HFFc6 (cell line): ENCODE measurements at regions not wholly inside any gene's neighbourhood (a gene's known extent, or its start where the extent isn't known, plus 50 kb on each side); places are given as distances from the start of the nearest gene placed in this dataset.
"Not testable (repeated sequence)": the region's sequence is repeated elsewhere in the genome, so short reads cannot be mapped to it uniquely, and the experiment has no call there.

Experiments
- DNase-seq: peaks from one replicate; pipeline ENCODE4 v3.0.0-alpha.2; 2018
- H3K27ac Mint-ChIP-seq: 2 replicates; pipeline ENCODE4 v1.8.0; 2020; ENCODE audit warnings: mild to moderate bottlenecking, mixed read lengths
- H3K27me3 Mint-ChIP-seq: 2 replicates; pipeline ENCODE4 v1.8.0; 2021; ENCODE audit warnings: mild to moderate bottlenecking, moderate library complexity, mixed read lengths; ENCODE audit not compliant: insufficient read depth
- H3K36me3 Mint-ChIP-seq: 2 replicates; pipeline ENCODE4 v1.8.0; 2021; ENCODE audit warnings: low read depth, mixed read lengths
- H3K4me1 Mint-ChIP-seq: 2 replicates; pipeline ENCODE4 v1.8.0; 2020; ENCODE audit warnings: low read depth, mixed read lengths
- H3K4me3 Mint-ChIP-seq: 2 replicates; pipeline ENCODE4 v1.8.0; 2020; ENCODE audit warnings: mild to moderate bottlenecking, moderate library complexity, mixed read lengths
- H3K9me3 Mint-ChIP-seq: 2 replicates; pipeline ENCODE4 v1.8.0; 2020; ENCODE audit warnings: mild to moderate bottlenecking, mixed read lengths
- TF ChIP-seq, protein P1 (sequence below): fragments of 200-600 bp; sonication (generic); IDR thresholded peaks from 2 replicates; pipeline ENCODE4 v1.5.0; 2021; ENCODE audit warnings: antibody characterized with exemption, mild to moderate bottlenecking

DNA sequence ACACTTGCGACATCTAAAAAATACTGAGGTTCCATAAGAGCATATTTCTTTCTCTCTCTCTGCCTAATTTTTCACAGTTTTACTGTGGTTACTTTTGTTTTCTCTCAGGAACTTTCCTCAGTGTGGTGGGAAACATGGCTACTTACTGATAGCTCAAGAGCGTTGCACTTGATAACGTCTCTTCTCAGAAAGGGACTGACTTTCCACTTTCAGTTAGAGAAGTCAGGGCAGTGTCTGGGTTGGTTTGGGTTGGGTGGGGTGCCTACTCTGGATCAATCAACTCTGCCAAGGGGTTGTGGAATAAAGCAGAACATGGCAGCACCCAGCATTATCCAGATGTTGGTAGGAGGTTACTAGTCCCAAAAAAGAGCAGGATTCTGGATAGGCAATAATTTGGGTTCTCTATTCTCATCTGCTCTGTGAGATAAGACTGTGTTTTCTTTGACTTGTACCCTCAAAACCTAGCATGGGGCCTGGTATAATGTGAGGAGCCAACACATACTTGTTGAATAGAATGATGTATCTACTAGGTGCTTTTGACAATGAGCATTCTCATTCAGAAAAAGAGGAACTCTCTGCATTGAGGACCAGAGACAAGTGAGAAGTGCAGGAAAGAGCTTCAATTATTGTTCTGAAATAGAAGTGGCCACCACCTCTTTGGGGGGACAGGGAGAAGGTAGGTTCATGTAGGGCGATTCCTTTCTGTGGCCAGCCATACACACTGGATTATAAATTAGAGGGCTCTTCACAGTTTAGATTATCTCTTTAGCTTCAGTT is 315.7 kb downstream of the REEP3 start:
- Mint-ChIP-seq H3K36me3 (no peaks in the 10 kb centered on the region), H3K27me3 (peaks cover 5% of the 10 kb centered on the region; the same call in 1 of the 2 replicates), H3K4me1 (peaks cover 6% of the 10 kb centered on the region; the same call in 1 of the 2 replicates), H3K27ac (no peak overlapping the region), H3K4me3 (no peak overlapping the region), H3K9me3 (no peaks in the 10 kb centered on the region)
- no peak for DNase-seq
- TF ChIP-seq, protein P1, sequence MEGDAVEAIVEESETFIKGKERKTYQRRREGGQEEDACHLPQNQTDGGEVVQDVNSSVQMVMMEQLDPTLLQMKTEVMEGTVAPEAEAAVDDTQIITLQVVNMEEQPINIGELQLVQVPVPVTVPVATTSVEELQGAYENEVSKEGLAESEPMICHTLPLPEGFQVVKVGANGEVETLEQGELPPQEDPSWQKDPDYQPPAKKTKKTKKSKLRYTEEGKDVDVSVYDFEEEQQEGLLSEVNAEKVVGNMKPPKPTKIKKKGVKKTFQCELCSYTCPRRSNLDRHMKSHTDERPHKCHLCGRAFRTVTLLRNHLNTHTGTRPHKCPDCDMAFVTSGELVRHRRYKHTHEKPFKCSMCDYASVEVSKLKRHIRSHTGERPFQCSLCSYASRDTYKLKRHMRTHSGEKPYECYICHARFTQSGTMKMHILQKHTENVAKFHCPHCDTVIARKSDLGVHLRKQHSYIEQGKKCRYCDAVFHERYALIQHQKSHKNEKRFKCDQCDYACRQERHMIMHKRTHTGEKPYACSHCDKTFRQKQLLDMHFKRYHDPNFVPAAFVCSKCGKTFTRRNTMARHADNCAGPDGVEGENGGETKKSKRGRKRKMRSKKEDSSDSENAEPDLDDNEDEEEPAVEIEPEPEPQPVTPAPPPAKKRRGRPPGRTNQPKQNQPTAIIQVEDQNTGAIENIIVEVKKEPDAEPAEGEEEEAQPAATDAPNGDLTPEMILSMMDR: no peak

DNA sequence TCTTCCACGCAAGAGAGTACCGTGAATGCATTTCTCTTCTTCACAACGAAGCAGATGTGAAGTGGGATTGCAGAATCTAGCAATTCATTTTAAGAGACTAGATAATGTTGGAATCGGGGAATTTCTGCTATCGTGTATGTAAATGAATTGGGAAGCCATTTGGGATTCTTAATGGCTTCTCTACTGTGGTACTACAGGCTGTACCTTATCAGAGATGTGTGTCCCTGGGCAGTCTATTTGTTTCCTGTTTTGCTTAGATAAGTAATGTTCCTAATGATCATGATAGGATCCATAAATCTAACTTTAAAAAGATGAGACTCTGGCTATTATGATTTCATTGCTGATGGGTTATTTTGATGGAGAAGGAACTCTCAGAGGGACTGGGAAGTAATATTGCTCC is 320.6 kb downstream of the REEP3 start:
- Mint-ChIP-seq H3K27me3 (peaks cover 5% of the 10 kb centered on the region), H3K4me3 (no peak overlapping the region), H3K4me1 (no peaks in the 10 kb centered on the region), H3K36me3 (no peaks in the 10 kb centered on the region), H3K9me3 (no peaks in the 10 kb centered on the region), H3K27ac (no peak overlapping the region)
- TF ChIP-seq, protein P1: no peak
- DNase-seq: no peak

DNA sequence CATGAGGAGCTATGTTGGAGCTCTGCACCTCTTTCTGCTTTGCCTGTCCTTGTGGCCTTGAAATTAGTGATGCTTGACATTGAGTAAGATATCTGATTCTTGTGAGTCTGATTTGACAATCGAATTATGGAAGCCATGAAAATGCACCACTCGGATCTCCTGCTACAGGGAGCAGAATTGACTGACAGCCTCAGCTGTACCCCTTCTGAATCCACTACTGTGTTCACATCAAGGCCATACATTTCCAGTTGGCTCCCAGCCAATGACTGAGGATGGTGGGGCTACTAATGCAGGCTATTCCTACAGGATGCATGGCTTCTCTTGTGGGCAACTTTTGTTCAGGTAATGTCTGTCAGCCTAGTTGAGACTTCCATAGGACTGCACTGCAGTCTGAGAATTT is 321.9 kb downstream of the REEP3 start:
- TF ChIP-seq, protein P1: no peak
- no peaks in the 10 kb centered on the region for H3K4me1 Mint-ChIP-seq
- DNase-seq: no peak
- peaks cover 5% of the 10 kb centered on the region for H3K27me3 Mint-ChIP-seq
- no peak overlapping the region for H3K4me3 Mint-ChIP-seq
- H3K36me3 Mint-ChIP-seq: no peaks in the 10 kb centered on the region
- H3K27ac Mint-ChIP-seq: no peak overlapping the region
- no peaks in the 10 kb centered on the region for H3K9me3 Mint-ChIP-seq

DNA sequence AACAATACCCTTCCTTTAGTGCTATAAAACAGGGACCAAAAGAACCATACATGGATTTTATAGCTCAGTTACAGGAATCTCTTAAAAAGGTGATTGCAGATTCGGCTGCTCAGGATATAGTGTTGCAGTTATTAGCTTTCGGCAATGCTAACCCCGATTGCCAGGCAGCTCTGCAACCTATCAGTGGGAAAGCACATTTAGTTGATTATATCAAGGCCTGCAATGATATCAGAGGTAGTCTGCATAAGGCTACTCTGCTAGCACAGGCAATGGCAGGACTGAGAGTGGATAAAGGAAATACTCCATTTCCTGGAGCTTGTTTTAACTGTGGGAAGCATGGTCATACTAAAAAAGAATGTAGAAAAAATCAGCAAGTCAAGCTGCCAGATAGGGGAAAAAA is 327.7 kb downstream of the REEP3 start:
- not testable (repeated sequence) for H3K36me3 Mint-ChIP-seq, H3K27me3 Mint-ChIP-seq, H3K4me1 Mint-ChIP-seq, H3K4me3 Mint-ChIP-seq, H3K27ac Mint-ChIP-seq, H3K9me3 Mint-ChIP-seq, DNase-seq

DNA sequence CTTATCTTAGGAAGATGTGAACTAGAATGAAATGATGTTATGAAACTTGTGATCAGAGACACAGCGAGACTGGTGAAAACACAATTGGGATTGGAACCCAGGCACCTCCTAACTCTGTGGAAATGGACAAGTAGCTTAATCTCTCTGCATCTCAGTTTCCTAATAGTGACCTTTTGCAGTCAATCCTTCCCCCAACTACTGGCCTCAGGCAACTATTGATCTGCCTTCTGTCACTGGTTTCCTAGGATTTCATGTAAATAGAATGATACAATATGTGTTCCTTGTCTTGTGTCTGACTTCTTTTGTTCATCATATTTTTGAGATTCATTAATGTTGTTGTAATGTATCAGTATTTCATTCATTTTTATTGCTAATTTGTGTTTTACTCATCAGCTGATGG is 341.7 kb downstream of the REEP3 start:
- H3K9me3 Mint-ChIP-seq: no peaks in the 10 kb centered on the region
- H3K4me3 Mint-ChIP-seq: no peak overlapping the region
- no peak overlapping the region for H3K27ac Mint-ChIP-seq
- no peaks in the 10 kb centered on the region for H3K36me3 Mint-ChIP-seq
- no peak for DNase-seq
- H3K27me3 Mint-ChIP-seq: peaks cover 7% of the 10 kb centered on the region
- TF ChIP-seq, protein P1: no peak
- H3K4me1 Mint-ChIP-seq: peaks cover 13% of the 10 kb centered on the region; the same call in 1 of the 2 replicates

DNA sequence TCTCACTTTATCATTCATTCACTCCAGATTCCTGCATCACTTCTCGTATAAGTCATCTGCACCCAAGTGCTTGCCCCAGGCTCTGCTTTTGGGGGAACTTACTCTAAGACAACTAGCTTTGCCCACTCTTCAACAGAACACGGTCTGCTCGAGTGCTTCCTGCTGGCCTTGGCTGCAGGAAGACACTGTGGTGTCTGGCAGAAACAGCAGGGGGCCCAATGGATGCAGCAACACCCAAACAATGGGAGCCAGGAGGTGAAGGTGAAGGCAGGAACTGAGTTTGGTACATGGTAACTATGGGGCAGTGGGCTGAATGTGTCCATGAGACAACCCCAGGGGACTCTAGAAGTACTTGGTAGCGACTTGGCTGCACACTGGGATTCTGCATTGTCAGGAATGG is 344.0 kb downstream of the REEP3 start:
- H3K4me1 Mint-ChIP-seq: peaks cover 13% of the 10 kb centered on the region; the same call in 1 of the 2 replicates
- no peaks in the 10 kb centered on the region for H3K9me3 Mint-ChIP-seq
- peaks cover 10% of the 10 kb centered on the region for H3K27me3 Mint-ChIP-seq
- no peaks in the 10 kb centered on the region for H3K36me3 Mint-ChIP-seq
- H3K27ac Mint-ChIP-seq: no peak overlapping the region
- no peak for DNase-seq
- H3K4me3 Mint-ChIP-seq: no peak overlapping the region
- TF ChIP-seq, protein P1: no peak
